ENCODE measurements at regions not wholly inside any gene's neighbourhood (a gene's known extent, or its start where the extent isn't known, plus 50 kb on each side); places are given as distances from the start of the nearest gene placed in this dataset.

GRCh38 chr12:65517656-65518210 lies 239.2 kb downstream of the MSRB3 start:
- ATAC-seq (ENCODE audit: insufficient read depth, low FRiP score) (no peak), DNase-seq (no peak)
- H3K9ac ChIP-seq (ENCODE audit: insufficient read depth in 1 of 2, low read length in 2 of 2) = no peak overlapping the region
- H3K27ac ChIP-seq (ENCODE audit: low read depth in 1 of 2, low read length in 1 of 2) = no peak overlapping the region
- H3K27me3 ChIP-seq (ENCODE audit: control insufficient read depth in 3 of 3, insufficient read depth in 3 of 3, low read length in 2 of 3) = no peaks in the 10 kb centered on the region
- H3K4me3 ChIP-seq = no peak overlapping the region
- no peaks in the 10 kb centered on the region for H3K9me3 ChIP-seq (ENCODE audit: control insufficient read depth in 4 of 4, insufficient read depth in 3 of 4, low read length in 3 of 4)
- H3K4me1 ChIP-seq (ENCODE audit: control insufficient read depth in 5 of 5, insufficient read depth in 5 of 5, low read length in 5 of 5) = no peaks in the 10 kb centered on the region
- no peak for TF ChIP-seq CTCF (IDR thresholded peaks at IDR 0.05; ENCODE audit: control extremely low read depth, extremely low read depth)
- H3K36me3 ChIP-seq (ENCODE audit: control insufficient read depth in 4 of 4, insufficient read depth in 4 of 4, low read length in 4 of 4) = no peaks in the 10 kb centered on the region
- 93 to 97% methylated on average over 1 of the region's 1 CpG for WGBS, 2 donors

GRCh38 chr12:65518771-65519170 lies 240.3 kb downstream of the MSRB3 start:
- H3K9ac ChIP-seq (ENCODE audit: insufficient read depth in 1 of 2, low read length in 2 of 2) = no peak overlapping the region

GRCh38 chr12:65520658-65521057 lies 242.2 kb downstream of the MSRB3 start:
- DNase-seq (no peak), ATAC-seq (ENCODE audit: insufficient read depth, low FRiP score) (no peak)
- no peak for TF ChIP-seq CTCF (IDR thresholded peaks at IDR 0.05; ENCODE audit: control extremely low read depth, extremely low read depth)
- Histone ChIP-seq H3K9me3 (ENCODE audit: control insufficient read depth in 4 of 4, insufficient read depth in 3 of 4, low read length in 3 of 4) (no peaks in the 10 kb centered on the region), H3K27me3 (ENCODE audit: control insufficient read depth in 3 of 3, insufficient read depth in 3 of 3, low read length in 2 of 3) (no peaks in the 10 kb centered on the region), H3K4me3 (no peak overlapping the region), H3K27ac (ENCODE audit: low read depth in 1 of 2, low read length in 1 of 2) (no peak overlapping the region), H3K9ac (ENCODE audit: insufficient read depth in 1 of 2, low read length in 2 of 2) (no peak overlapping the region), H3K4me1 (ENCODE audit: control insufficient read depth in 5 of 5, insufficient read depth in 5 of 5, low read length in 5 of 5) (no peaks in the 10 kb centered on the region), H3K36me3 (ENCODE audit: control insufficient read depth in 4 of 4, insufficient read depth in 4 of 4, low read length in 4 of 4) (no peaks in the 10 kb centered on the region)
- 67 to 83% methylated on average over 1 of the region's 1 CpG for WGBS, 2 donors

More at GRCh38 chr12:65518771-65519170, 240.3 kb downstream of the MSRB3 start:
- Histone ChIP-seq H3K9me3 (ENCODE audit: control insufficient read depth in 4 of 4, insufficient read depth in 3 of 4, low read length in 3 of 4) (no peaks in the 10 kb centered on the region), H3K27ac (ENCODE audit: low read depth in 1 of 2, low read length in 1 of 2) (no peak overlapping the region), H3K4me1 (ENCODE audit: control insufficient read depth in 5 of 5, insufficient read depth in 5 of 5, low read length in 5 of 5) (no peaks in the 10 kb centered on the region), H3K27me3 (ENCODE audit: control insufficient read depth in 3 of 3, insufficient read depth in 3 of 3, low read length in 2 of 3) (no peaks in the 10 kb centered on the region), H3K36me3 (ENCODE audit: control insufficient read depth in 4 of 4, insufficient read depth in 4 of 4, low read length in 4 of 4) (no peaks in the 10 kb centered on the region), H3K4me3 (no peak overlapping the region)
- no peak for TF ChIP-seq CTCF (IDR thresholded peaks at IDR 0.05; ENCODE audit: control extremely low read depth, extremely low read depth)
- DNase-seq (no peak), ATAC-seq (ENCODE audit: insufficient read depth, low FRiP score) (no peak)
